NT2/D1 (cell line): ENCODE measurements at regions not wholly inside any gene's neighbourhood (a gene's known extent, or its start where the extent isn't known, plus 50 kb on each side); places are given as distances from the start of the nearest gene placed in this dataset.
"Not testable (repeated sequence)": the region's sequence is repeated elsewhere in the genome, so short reads cannot be mapped to it uniquely, and the experiment has no call there.

Experiments
- DNase-seq: peaks from one replicate; pipeline ENCODE4 v3.0.0-alpha.2; 2011; ENCODE audit warnings: low read depth, low spot score
- H3K27me3 ChIP-seq: 2 replicates; pipeline ENCODE4 v1.6.0; 2011; ENCODE audit warnings: mild to moderate bottlenecking; ENCODE audit not compliant: insufficient read length, insufficient read depth
- H3K36me3 ChIP-seq: 2 replicates; pipeline ENCODE4 v1.6.1; 2011; ENCODE audit warnings: mild to moderate bottlenecking, low read length, mixed read lengths; ENCODE audit not compliant: insufficient read depth, insufficient read length
- H3K4me1 ChIP-seq: 2 replicates; pipeline ENCODE4 v1.5.1; 2011; ENCODE audit not compliant: insufficient read depth, insufficient read length
- H3K4me3 ChIP-seq: 2 replicates; pipeline ENCODE4 v1.5.1; 2011; ENCODE audit warnings: low read depth; ENCODE audit not compliant: insufficient read length
- H3K9ac ChIP-seq: 2 replicates; pipeline ENCODE4 v1.6.0; 2011; ENCODE audit warnings: low read depth; ENCODE audit not compliant: insufficient read length
- H3K9me3 ChIP-seq: 2 replicates; pipeline ENCODE4 v1.5.1; 2011; ENCODE audit warnings: mild to moderate bottlenecking, low read length; ENCODE audit not compliant: insufficient read depth
- SUZ12 ChIP-seq: IDR thresholded peaks from 2 replicates; pipeline ENCODE4 v1.6.1; 2011; ENCODE audit not compliant: insufficient read length, insufficient read depth; ENCODE audit errors: extremely low read depth
- YY1 ChIP-seq: IDR thresholded peaks from 2 replicates; pipeline ENCODE4 v1.6.1; 2011; ENCODE audit not compliant: insufficient read length, insufficient read depth
- ZNF274 ChIP-seq: IDR thresholded peaks from 2 replicates; pipeline ENCODE4 v1.6.1; 2011; ENCODE audit warnings: mild to moderate bottlenecking, low read depth, low read length

GRCh38 chr6:27838058-27838944 is 73.9 kb downstream of the OR2B2 start:
- Histone ChIP-seq H3K9ac (peak overlapping the region; percentile 89), H3K36me3 (no peaks in the 10 kb centered on the region), H3K4me3 (peak overlapping the region; percentile 76), H3K27me3 (no peaks in the 10 kb centered on the region), H3K4me1 (no peaks in the 10 kb centered on the region), H3K9me3 (no peaks in the 10 kb centered on the region)
- TF ChIP-seq YY1, result no peak
- peak; percentile 93 for DNase-seq

- Histone ChIP-seq H3K27me3 (no peaks in the 10 kb centered on the region), H3K9ac (peak overlapping the region; percentile 89), H3K9me3 (no peaks in the 10 kb centered on the region), H3K36me3 (no peaks in the 10 kb centered on the region), H3K4me1 (no peaks in the 10 kb centered on the region), H3K4me3 (peak overlapping the region; percentile 76)
- TF ChIP-seq ZNF274 (no peak), YY1 (no peak), SUZ12 (no peak)
- DNase-seq, result no peak
Measured at GRCh38 chr6:27837625-27838057, 74.6 kb downstream of the OR2B2 start.

GRCh38 chr6:27836783-27837624 is 75.2 kb downstream of the OR2B2 start:
- Histone ChIP-seq H3K27me3 (no peaks in the 10 kb centered on the region), H3K4me1 (no peaks in the 10 kb centered on the region), H3K9ac (peak overlapping the region; percentile 89), H3K4me3 (peak overlapping the region; percentile 76), H3K36me3 (no peaks in the 10 kb centered on the region), H3K9me3 (no peaks in the 10 kb centered on the region)
- no peak for DNase-seq
- no peak for TF ChIP-seq YY1
- no peak for TF ChIP-seq SUZ12
- no peak for TF ChIP-seq ZNF274

GRCh38 chr6:27836141-27836782 is 75.9 kb downstream of the OR2B2 start:
- TF ChIP-seq YY1 (no peak), ZNF274 (no peak), SUZ12 (no peak)

GRCh38 chr6:27834879-27835549 is 77.2 kb downstream of the OR2B2 start:
- H3K9me3 ChIP-seq, result no peaks in the 10 kb centered on the region
- no peaks in the 10 kb centered on the region for H3K4me1 ChIP-seq
- no peak overlapping the region for H3K4me3 ChIP-seq
- no peaks in the 10 kb centered on the region for H3K27me3 ChIP-seq
- peak overlapping the region; percentile 32 for H3K9ac ChIP-seq
- no peak for DNase-seq
- TF ChIP-seq ZNF274 (no peak), SUZ12 (no peak), YY1 (no peak)
- H3K36me3 ChIP-seq, result no peaks in the 10 kb centered on the region

More at GRCh38 chr6:27836141-27836782, 75.9 kb downstream of the OR2B2 start:
- DNase-seq, result no peak
- Histone ChIP-seq H3K9me3 (no peaks in the 10 kb centered on the region), H3K27me3 (no peaks in the 10 kb centered on the region), H3K36me3 (no peaks in the 10 kb centered on the region), H3K4me1 (no peaks in the 10 kb centered on the region), H3K9ac (peak overlapping the region; percentile 89), H3K4me3 (peak overlapping the region; percentile 48)

- DNase-seq, result no peak
- Histone ChIP-seq H3K4me1 (no peaks in the 10 kb centered on the region), H3K36me3 (no peaks in the 10 kb centered on the region), H3K27me3 (no peaks in the 10 kb centered on the region), H3K9ac (no peak overlapping the region), H3K9me3 (peaks cover 2% of the 10 kb centered on the region; the same call in 1 of the 2 replicates), H3K4me3 (no peak overlapping the region)
- TF ChIP-seq SUZ12, result no peak
- TF ChIP-seq ZNF274, result no peak
- TF ChIP-seq YY1, result no peak
Measured at GRCh38 chr6:27834384-27834783, 77.8 kb downstream of the OR2B2 start.

GRCh38 chr6:27831434-27832081 is 80.6 kb downstream of the OR2B2 start:
- H3K4me3 ChIP-seq, DNase-seq, H3K36me3 ChIP-seq, H3K4me1 ChIP-seq, H3K27me3 ChIP-seq: not testable (repeated sequence)
- Histone ChIP-seq H3K9me3 (peaks cover 12% of the 10 kb centered on the region; the same call in 1 of the 2 replicates), H3K9ac (peak overlapping the region; percentile 50)

GRCh38 chr6:27830600-27831433 is 81.4 kb downstream of the OR2B2 start:
- Histone ChIP-seq H3K9ac (peak overlapping the region; percentile 90), H3K4me3 (peak overlapping the region; percentile 66), H3K9me3 (peaks cover 12% of the 10 kb centered on the region; the same call in 1 of the 2 replicates)
- H3K27me3 ChIP-seq, DNase-seq, H3K4me1 ChIP-seq, H3K36me3 ChIP-seq: not testable (repeated sequence)
